ENCODE measurements at regions not wholly inside any gene's neighbourhood (a gene's known extent, or its start where the extent isn't known, plus 50 kb on each side); places are given as distances from the start of the nearest gene placed in this dataset.

DNA sequence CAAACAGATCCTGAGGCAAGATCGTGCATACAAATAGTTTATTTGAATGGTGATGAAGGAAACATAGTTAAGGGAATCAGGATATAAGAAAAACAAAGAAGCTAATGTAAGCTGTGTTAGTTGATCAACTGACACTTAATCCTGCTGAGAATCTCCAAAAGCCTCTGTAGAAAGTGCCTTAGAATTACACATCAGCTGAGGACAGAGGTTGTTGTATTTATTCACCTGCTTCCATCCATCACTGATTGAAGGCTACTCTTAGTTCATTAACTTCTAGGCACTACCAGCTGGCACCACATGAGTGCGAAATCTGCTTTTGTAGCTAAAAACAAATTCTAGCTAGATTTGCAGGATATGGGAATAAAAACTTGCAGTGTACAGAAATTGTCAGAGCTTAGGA lies 1082.0 kb upstream of the CNTN5 start:
- Histone ChIP-seq H3K9me3 (replicated peaks; ENCODE audit: control insufficient read depth, insufficient read depth, low read depth, low read length) (no peaks in the 10 kb centered on the region), H2AFZ (ENCODE audit: low read depth, low read length) (no peak overlapping the region), H3K4me3 (no peak overlapping the region), H3K36me3 (ENCODE audit: control insufficient read depth, insufficient read depth, low read length) (no peaks in the 10 kb centered on the region), H3K4me1 (replicated peaks in 1 of 2; ENCODE audit: control insufficient read depth in 2 of 2, insufficient read depth in 2 of 2, low read length in 2 of 2) (no peaks in the 10 kb centered on the region; a peak in 1 of 5 replicates), H4K20me1 (replicated peaks; ENCODE audit: control insufficient read depth, insufficient read depth, low read length) (no peaks in the 10 kb centered on the region), H3K79me2 (ENCODE audit: control insufficient read depth, insufficient read depth, low read length) (no peaks in the 10 kb centered on the region), H3K27ac (ENCODE audit: extremely low read depth, low read depth, low read length) (no peak overlapping the region), H3K9ac (ENCODE audit: insufficient read depth in 1 of 2, low read depth in 2 of 2, low read length in 2 of 2) (no peak overlapping the region; a peak in 1 of 4 replicates), H3K9me1 (ENCODE audit: control insufficient read depth, insufficient read depth, low read length) (no peaks in the 10 kb centered on the region), H3K4me2 (ENCODE audit: insufficient read depth, low read length) (no peak overlapping the region), H3K27me3 (ENCODE audit: control insufficient read depth in 2 of 2, insufficient read depth in 2 of 2, low read length in 2 of 2) (no peaks in the 10 kb centered on the region)
- ChIA-PET POLR2A (no interaction called here), CTCF (ENCODE audit: low intra/inter-chr PET ratio) (no interaction called here)
- FAIRE-seq (no peak), DNase-seq (ENCODE audit: extremely low read depth in 1 of 4, low spot score in 3 of 4) (no peak), ATAC-seq (no peak)
- in situ Hi-C loops (cut with MboI) (no loop called here), intact Hi-C loops (cut with micrococcal nuclease) (no loop called here)
- BruUV-seq (replicated peaks) = no TSS peak
- WGBS (ENCODE audit: insufficient coverage, low coverage, missing lambda C conversion rate) = 76% methylated on average over 2 of the region's 2 CpGs
- TF ChIP-seq CREM (IDR thresholded peaks at IDR 0.05; ENCODE audit: low read depth) = no peak
- TF ChIP-seq ZNF316 (IDR thresholded peaks at IDR 0.05) = no peak
- TF ChIP-seq ZBTB17 (CRISPR knock-in tag; IDR thresholded peaks at IDR 0.05) = no peak
- TF ChIP-seq BRF1 (IDR thresholded peaks at IDR 0.05; ENCODE audit: borderline replicate concordance, extremely low read depth, insufficient read length) = no peak
- no peak for TF ChIP-seq E4F1 (CRISPR knock-in tag; IDR thresholded peaks at IDR 0.05; ENCODE audit: borderline replicate concordance)
- no peak for TF ChIP-seq SRSF1 (IDR thresholded peaks at IDR 0.05; ENCODE audit: low read depth, low read length)

All from K562 (cell line).